Esophagus (tissue), 2 donors: ENCODE measurements at regions not wholly inside any gene's neighbourhood (a gene's known extent, or its start where the extent isn't known, plus 50 kb on each side); places are given as distances from the start of the nearest gene placed in this dataset.

Source experiments
- H3K27ac ChIP-seq, 2 donors: one replicate each; pipeline ENCODE4 v1.5.1; 2013; ENCODE audit warnings: low read depth in 2 of 2, mild to moderate bottlenecking in 2 of 2, inconsistent platforms in 1 of 2, low read length in 1 of 2, moderate library complexity in 1 of 2
- H3K27me3 ChIP-seq, 2 donors: one replicate each; pipeline ENCODE4 v1.6.1; 2013; ENCODE audit warnings: low read length in 2 of 2, control low read depth in 1 of 2, mild to moderate bottlenecking in 1 of 2; ENCODE audit not compliant: insufficient read depth in 2 of 2, control insufficient read depth in 1 of 2
- H3K36me3 ChIP-seq, 2 donors: one replicate each; pipeline ENCODE4 v1.6.1; 2013; ENCODE audit warnings: low read length in 1 of 2; ENCODE audit not compliant: control insufficient read depth in 2 of 2, insufficient read depth in 2 of 2
- H3K4me1 ChIP-seq, 2 donors: one replicate each; pipeline ENCODE4 v1.6.1; 2013; ENCODE audit warnings: low read length in 1 of 2; ENCODE audit not compliant: control insufficient read depth in 2 of 2, insufficient read depth in 2 of 2
- H3K4me3 ChIP-seq, 2 donors: one replicate each; pipeline ENCODE4 v1.5.1; 2013; ENCODE audit warnings: low read length in 2 of 2, mild to moderate bottlenecking in 2 of 2, low read depth in 1 of 2, moderate library complexity in 1 of 2
- H3K9me3 ChIP-seq, 2 donors: one replicate each; pipeline ENCODE4 v1.6.1; 2013; ENCODE audit warnings: mild to moderate bottlenecking in 2 of 2, low read depth in 1 of 2, low read length in 1 of 2, moderate library complexity in 1 of 2; ENCODE audit not compliant: control insufficient read depth in 2 of 2, insufficient read depth in 1 of 2
- WGBS, 2 donors: extraction: QIAGEN DNeasy Blood & Tissue Kit; methylation state at CpG; one replicate each; pipeline ENCODE4 v1.1.7; 2013; 5-methylcytosine and 5-hydroxymethylcytosine counted together
- donor health status: healthy with polysubstance abuse.
- donor health status: Bipolar disorder and iron deficiency.

GRCh38 chr15:61764141-61764540, 296.1 kb downstream of the VPS13C start:
- no peak overlapping the region for H3K27ac ChIP-seq
- WGBS, 2 donors, result 58 to 63% methylated on average over 3 of the region's 3 CpGs
- H3K27me3 ChIP-seq, result no peaks in the 10 kb centered on the region

GRCh38 chr15:61762676-61763075, 297.6 kb downstream of the VPS13C start:
- no peaks in the 10 kb centered on the region for H3K36me3 ChIP-seq
- no peaks in the 10 kb centered on the region for H3K27me3 ChIP-seq
- WGBS, 2 donors, result 44 to 48% methylated on average over 3 of the region's 3 CpGs
- no peaks in the 10 kb centered on the region for H3K9me3 ChIP-seq
- no peak overlapping the region for H3K4me3 ChIP-seq
- no peak overlapping the region for H3K27ac ChIP-seq
- no peaks in the 10 kb centered on the region for H3K4me1 ChIP-seq

More at GRCh38 chr15:61764141-61764540, 296.1 kb downstream of the VPS13C start:
- no peak overlapping the region for H3K4me3 ChIP-seq
- no peaks in the 10 kb centered on the region for H3K36me3 ChIP-seq
- no peaks in the 10 kb centered on the region for H3K9me3 ChIP-seq
- no peaks in the 10 kb centered on the region for H3K4me1 ChIP-seq

GRCh38 chr15:61759639-61760038, 300.6 kb downstream of the VPS13C start:
- no peaks in the 10 kb centered on the region for H3K4me1 ChIP-seq
- no peaks in the 10 kb centered on the region for H3K36me3 ChIP-seq
- WGBS, 2 donors, result 39 to 52% methylated on average over 2 of the region's 2 CpGs
- no peak overlapping the region for H3K4me3 ChIP-seq
- no peak overlapping the region for H3K27ac ChIP-seq
- no peaks in the 10 kb centered on the region for H3K9me3 ChIP-seq
- H3K27me3 ChIP-seq, result no peaks in the 10 kb centered on the region

GRCh38 chr15:61756071-61756820, 304.0 kb downstream of the VPS13C start:
- no peaks in the 10 kb centered on the region for H3K27me3 ChIP-seq
- H3K9me3 ChIP-seq, result no peaks in the 10 kb centered on the region
- peaks cover 0 to 3% of the 10 kb centered on the region in 2 donors for H3K4me1 ChIP-seq
- 80 to 83% methylated on average over 4 of the region's 4 CpGs for WGBS, 2 donors
- H3K36me3 ChIP-seq, result no peaks in the 10 kb centered on the region
- no peak overlapping the region for H3K27ac ChIP-seq
- H3K4me3 ChIP-seq, result no peak overlapping the region

- 71 to 74% methylated on average over 2 of the region's 2 CpGs for WGBS, 2 donors
- no peak overlapping the region for H3K4me3 ChIP-seq
- no peaks in the 10 kb centered on the region for H3K27me3 ChIP-seq
- no peaks in the 10 kb centered on the region for H3K36me3 ChIP-seq
- no peaks in the 10 kb centered on the region for H3K9me3 ChIP-seq
- peaks cover 4 to 7% of the 10 kb centered on the region in 2 donors for H3K4me1 ChIP-seq
- no peak overlapping the region for H3K27ac ChIP-seq
These were observed 304.8 kb downstream of the VPS13C start for GRCh38 chr15:61755467-61755866.

GRCh38 chr15:61753018-61753710, 307.1 kb downstream of the VPS13C start:
- H3K9me3 ChIP-seq, result no peaks in the 10 kb centered on the region
- H3K36me3 ChIP-seq, result no peaks in the 10 kb centered on the region
- WGBS, 2 donors, result 87 to 91% methylated on average over 6 of the region's 6 CpGs
- H3K27me3 ChIP-seq, result no peaks in the 10 kb centered on the region
- no peak overlapping the region for H3K4me3 ChIP-seq
- H3K4me1 ChIP-seq, result peaks cover 4 to 7% of the 10 kb centered on the region in 2 donors
- no peak overlapping the region for H3K27ac ChIP-seq

GRCh38 chr15:61752001-61752400, 308.2 kb downstream of the VPS13C start:
- Histone ChIP-seq H3K4me3 (no peak overlapping the region), H3K27ac (no peak overlapping the region), H3K27me3 (no peaks in the 10 kb centered on the region), H3K36me3 (no peaks in the 10 kb centered on the region), H3K9me3 (no peaks in the 10 kb centered on the region), H3K4me1 (peaks cover 4 to 7% of the 10 kb centered on the region in 2 donors)
- 84 to 86% methylated on average over 5 of the region's 5 CpGs for WGBS, 2 donors

GRCh38 chr15:61750271-61751084, 309.8 kb downstream of the VPS13C start:
- H3K4me3 ChIP-seq, result no peak overlapping the region
- no peaks in the 10 kb centered on the region for H3K9me3 ChIP-seq
- peak overlapping the region; percentile 48 to 88 for H3K27ac ChIP-seq
- H3K27me3 ChIP-seq, result no peaks in the 10 kb centered on the region
- peaks cover 4 to 7% of the 10 kb centered on the region in 2 donors for H3K4me1 ChIP-seq
- H3K36me3 ChIP-seq, result no peaks in the 10 kb centered on the region
- WGBS, 2 donors, result 51 to 56% methylated on average over 15 of the region's 15 CpGs

GRCh38 chr15:61749169-61749568, 311.1 kb downstream of the VPS13C start:
- H3K4me1 ChIP-seq, result peaks cover 4 to 7% of the 10 kb centered on the region in 2 donors
- H3K4me3 ChIP-seq, result no peak overlapping the region
- no peaks in the 10 kb centered on the region for H3K36me3 ChIP-seq
- no peaks in the 10 kb centered on the region for H3K27me3 ChIP-seq
- 49 to 68% methylated on average over 7 of the region's 7 CpGs for WGBS, 2 donors
- H3K9me3 ChIP-seq, result no peaks in the 10 kb centered on the region
- no peak overlapping the region for H3K27ac ChIP-seq
